GM23338 (cell line): ENCODE measurements at regions not wholly inside any gene's neighbourhood (a gene's known extent, or its start where the extent isn't known, plus 50 kb on each side); places are given as distances from the start of the nearest gene placed in this dataset.
"Not testable (repeated sequence)": the region's sequence is repeated elsewhere in the genome, so short reads cannot be mapped to it uniquely, and the experiment has no call there.

Experiments used
- ATAC-seq: fragments of 200-7000 bp; cut with Tn5 transposase; 3 replicates; pipeline ENCODE4 v1.9.1; 2020
- DNase-seq: peaks from one replicate; pipeline ENCODE4 v3.0.0-alpha.2; 2015; ENCODE audit warnings: low spot score
- H2AFZ ChIP-seq: fragments of 200-600 bp; sonication (generic); 2 replicates; pipeline ENCODE4 v1.8.0; 2016; ENCODE audit warnings: antibody characterized with exemption, mild to moderate bottlenecking, moderate library complexity
- H3F3A ChIP-seq: fragments of 200-600 bp; sonication (generic); replicated peaks from 2 replicates; pipeline ENCODE4 v1.8.0; 2017; ENCODE audit warnings: antibody characterized with exemption, mixed run types, low read depth
- H3K27ac ChIP-seq: fragments of 200-600 bp; sonication (generic); 2 replicates; pipeline ENCODE4 v1.6.1; 2016; ENCODE audit warnings: low read depth
- H3K27me3 ChIP-seq: fragments of 200-600 bp; sonication (generic); 2 replicates; pipeline ENCODE4 v1.8.0; 2016; ENCODE audit warnings: mild to moderate bottlenecking, mixed run types, moderate library complexity; ENCODE audit not compliant: insufficient read depth
- H3K36me3 ChIP-seq: fragments of 200-600 bp; sonication (generic); 2 replicates; pipeline ENCODE4 v1.8.0; 2016; ENCODE audit warnings: mild to moderate bottlenecking; ENCODE audit not compliant: insufficient read depth
- H3K4me1 ChIP-seq: fragments of 200-600 bp; sonication (generic); 2 replicates; pipeline ENCODE4 v1.8.0; 2016; ENCODE audit warnings: mild to moderate bottlenecking, moderate library complexity; ENCODE audit not compliant: insufficient read depth
- H3K4me2 ChIP-seq: fragments of 200-600 bp; sonication (generic); 2 replicates; pipeline ENCODE4 v1.7.1; 2017; ENCODE audit warnings: mixed run types
- H3K4me3 ChIP-seq: fragments of 200-600 bp; sonication (generic); 2 replicates; pipeline ENCODE4 v1.6.1; 2016; ENCODE audit warnings: mixed run types
- H3K79me2 ChIP-seq: fragments of 200-600 bp; sonication (generic); replicated peaks from 2 replicates; pipeline ENCODE4 v1.8.0; 2017; ENCODE audit warnings: mild to moderate bottlenecking; ENCODE audit not compliant: insufficient read depth
- H3K9me2 ChIP-seq: fragments of 200-600 bp; sonication (generic); 2 replicates; pipeline ENCODE4 v1.8.0; 2017; ENCODE audit not compliant: insufficient read depth
- H4K20me1 ChIP-seq: fragments of 200-600 bp; sonication (generic); replicated peaks from 2 replicates; pipeline ENCODE4 v1.8.0; 2017; ENCODE audit warnings: mild to moderate bottlenecking; ENCODE audit not compliant: insufficient read depth
- H3K27ac Mint-ChIP-seq: 2 replicates; pipeline ENCODE4 v1.8.0; 2020; ENCODE audit warnings: inconsistent platforms, mild to moderate bottlenecking, moderate library complexity, mixed read lengths
- H3K27me3 Mint-ChIP-seq: 3 replicates; pipeline ENCODE4 v1.8.0; 2022; ENCODE audit warnings: low read depth, mild to moderate bottlenecking, moderate library complexity, mixed read lengths, inconsistent platforms; ENCODE audit not compliant: insufficient read depth, poor library complexity
- H3K36me3 Mint-ChIP-seq: 3 replicates; pipeline ENCODE4 v1.8.0; 2021; ENCODE audit warnings: low read depth, mild to moderate bottlenecking, inconsistent platforms, moderate library complexity, mixed read lengths
- H3K4me1 Mint-ChIP-seq: 3 replicates; pipeline ENCODE4 v1.8.0; 2020; ENCODE audit warnings: mild to moderate bottlenecking, inconsistent platforms, mixed read lengths
- H3K4me3 Mint-ChIP-seq: 3 replicates; pipeline ENCODE4 v1.8.0; 2021; ENCODE audit warnings: moderate library complexity, mild to moderate bottlenecking, inconsistent platforms, mixed read lengths
- H3K9me3 Mint-ChIP-seq: 3 replicates; pipeline ENCODE4 v1.8.0; 2020; ENCODE audit warnings: moderate library complexity, mild to moderate bottlenecking, inconsistent platforms, mixed read lengths

- not testable (repeated sequence) for H2AFZ ChIP-seq, H3K27ac Mint-ChIP-seq, H3K27me3 ChIP-seq, H3K4me3 ChIP-seq, ATAC-seq, H3K27me3 Mint-ChIP-seq, H3K9me2 ChIP-seq, H3K4me2 ChIP-seq, H3K4me3 Mint-ChIP-seq, H3K27ac ChIP-seq, H3K4me1 ChIP-seq, H3F3A ChIP-seq, H3K79me2 ChIP-seq, DNase-seq, H4K20me1 ChIP-seq, H3K36me3 ChIP-seq
- H3K9me3 Mint-ChIP-seq: peaks cover 34% of the 10 kb centered on the region
- H3K4me1 Mint-ChIP-seq: peaks cover 16% of the 10 kb centered on the region
- peaks cover 20% of the 10 kb centered on the region; the same call in 2 of the 3 replicates for H3K36me3 Mint-ChIP-seq
These were observed 137.0 kb upstream of the PROKR2 start for GRCh38 chr20:5453745-5454144.

- not testable (repeated sequence) for DNase-seq, H3K27ac ChIP-seq, H3K79me2 ChIP-seq, H3K4me1 ChIP-seq, H3K9me2 ChIP-seq, H3K4me3 Mint-ChIP-seq, H3K27me3 ChIP-seq, H3K4me2 ChIP-seq, H3F3A ChIP-seq, H2AFZ ChIP-seq, H4K20me1 ChIP-seq, H3K36me3 ChIP-seq, H3K27me3 Mint-ChIP-seq, H3K27ac Mint-ChIP-seq, H3K4me3 ChIP-seq, ATAC-seq
- H3K36me3 Mint-ChIP-seq: peaks cover 20% of the 10 kb centered on the region; the same call in 2 of the 3 replicates
- H3K4me1 Mint-ChIP-seq: peaks cover 19% of the 10 kb centered on the region
- H3K9me3 Mint-ChIP-seq: peaks cover 32% of the 10 kb centered on the region
These were observed 136.6 kb upstream of the PROKR2 start for GRCh38 chr20:5453316-5453715.

- H3K27ac Mint-ChIP-seq, DNase-seq, H3K4me2 ChIP-seq, ATAC-seq, H3K9me2 ChIP-seq, H3K27me3 ChIP-seq, H3K4me1 ChIP-seq, H3K79me2 ChIP-seq, H3K4me3 Mint-ChIP-seq, H3F3A ChIP-seq, H3K36me3 ChIP-seq, H3K4me3 ChIP-seq, H3K27ac ChIP-seq, H2AFZ ChIP-seq, H3K27me3 Mint-ChIP-seq, H4K20me1 ChIP-seq: not testable (repeated sequence)
- Mint-ChIP-seq H3K36me3 (peaks cover 20% of the 10 kb centered on the region; the same call in 2 of the 3 replicates), H3K9me3 (peaks cover 32% of the 10 kb centered on the region), H3K4me1 (peaks cover 24% of the 10 kb centered on the region)
These were observed 135.9 kb upstream of the PROKR2 start for GRCh38 chr20:5452691-5453090.

GRCh38 chr20:5452286-5452685, 135.5 kb upstream of the PROKR2 start:
- H2AFZ ChIP-seq, DNase-seq, H3F3A ChIP-seq, H3K4me3 Mint-ChIP-seq, H3K27ac Mint-ChIP-seq, H3K27me3 ChIP-seq, H3K79me2 ChIP-seq, H3K27ac ChIP-seq, H4K20me1 ChIP-seq, H3K9me2 ChIP-seq, H3K27me3 Mint-ChIP-seq, H3K4me2 ChIP-seq, H3K36me3 ChIP-seq, H3K4me1 ChIP-seq, ATAC-seq, H3K4me3 ChIP-seq: not testable (repeated sequence)
- Mint-ChIP-seq H3K36me3 (peaks cover 20% of the 10 kb centered on the region; the same call in 2 of the 3 replicates), H3K9me3 (peaks cover 32% of the 10 kb centered on the region), H3K4me1 (peaks cover 24% of the 10 kb centered on the region)
